NCI-H1694 (cell line): ENCODE measurements at regions not wholly inside any gene's neighbourhood (a gene's known extent, or its start where the extent isn't known, plus 50 kb on each side); places are given as distances from the start of the nearest gene placed in this dataset.

Experiments
- DNase-seq: peaks from one replicate; lab custom pipeline; 2025; lab: John Stamatoyannopoulos, UW

- no peak for DNase-seq
These were observed 102.9 kb upstream of the HAAO start for GRCh38 chr2:42895134-42895790.

- no peak for DNase-seq
These were observed 100.8 kb upstream of the HAAO start for GRCh38 chr2:42893047-42893758.

GRCh38 chr2:42890791-42891355 is 98.5 kb upstream of the HAAO start:
- DNase-seq, result peak; percentile 61

- DNase-seq, result no peak
These were observed 96.2 kb upstream of the HAAO start for GRCh38 chr2:42888321-42889245.

GRCh38 chr2:42886921-42887320 is 94.5 kb upstream of the HAAO start:
- no peak for DNase-seq

- DNase-seq, result no peak
These were observed 90.4 kb upstream of the HAAO start for GRCh38 chr2:42882756-42883155.

- no peak for DNase-seq
These were observed 89.3 kb upstream of the HAAO start for GRCh38 chr2:42881732-42882131.

- no peak for DNase-seq
These were observed 88.6 kb upstream of the HAAO start for GRCh38 chr2:42880738-42881690.

GRCh38 chr2:42879913-42880737 is 87.7 kb upstream of the HAAO start:
- DNase-seq, result no peak

GRCh38 chr2:42879121-42879705 is 86.8 kb upstream of the HAAO start:
- DNase-seq, result no peak

- DNase-seq, result no peak
These were observed 86.2 kb upstream of the HAAO start for GRCh38 chr2:42878581-42878980.

GRCh38 chr2:42877936-42878335 is 85.6 kb upstream of the HAAO start:
- no peak for DNase-seq

- no peak for DNase-seq
These were observed 85.1 kb upstream of the HAAO start for GRCh38 chr2:42877511-42877910.

GRCh38 chr2:42876326-42876751 is 84.0 kb upstream of the HAAO start:
- DNase-seq, result no peak

- DNase-seq, result no peak
These were observed 83.5 kb upstream of the HAAO start for GRCh38 chr2:42875880-42876279.

- DNase-seq, result no peak
These were observed 82.8 kb upstream of the HAAO start for GRCh38 chr2:42874949-42875801.

- no peak for DNase-seq
These were observed 80.3 kb upstream of the HAAO start for GRCh38 chr2:42872721-42873120.

- no peak for DNase-seq
These were observed 79.0 kb upstream of the HAAO start for GRCh38 chr2:42871372-42871771.

- no peak for DNase-seq
These were observed 76.5 kb upstream of the HAAO start for GRCh38 chr2:42868874-42869273.
